Kidney (tissue), 13 donors: ENCODE measurements at regions not wholly inside any gene's neighbourhood (a gene's known extent, or its start where the extent isn't known, plus 50 kb on each side); places are given as distances from the start of the nearest gene placed in this dataset.

Experiments used
- DNase-seq, 5 donors: peaks; one replicate each; pipeline ENCODE4 v3.0.0-alpha.2; 2013 to 2020
- FAIRE-seq: peaks from 2 replicates; lab custom pipeline; 2012; peaks lifted over from hg19 to GRCh38; lab: Jason Lieb, UNC
- H3K27ac ChIP-seq, 2 donors: one replicate each; pipeline ENCODE4 v1.7.0; 2013; ENCODE audit warnings: low read depth in 2 of 2, low read length in 2 of 2, inconsistent platforms in 1 of 2
- H3K27me3 ChIP-seq: one replicate; pipeline ENCODE4 v1.7.1; 2013; ENCODE audit warnings: low read length, inconsistent platforms; ENCODE audit not compliant: control insufficient read depth, insufficient read depth
- H3K36me3 ChIP-seq, 3 donors: one replicate each; pipeline versions ENCODE4 v1.7.0 to v1.7.1; 2013; ENCODE audit warnings: low read length in 3 of 3, control low read depth in 1 of 3, inconsistent platforms in 1 of 3; ENCODE audit not compliant: insufficient read depth in 3 of 3, control insufficient read depth in 2 of 3
- H3K4me1 ChIP-seq, 3 donors: one replicate each; pipeline versions ENCODE4 v1.7.0 to v1.7.1; 2013; ENCODE audit warnings: low read length in 3 of 3, inconsistent platforms in 1 of 3, low read depth in 1 of 3; ENCODE audit not compliant: control insufficient read depth in 2 of 3, insufficient read depth in 2 of 3
- H3K4me3 ChIP-seq, 3 donors: one replicate each; pipeline versions ENCODE4 v1.7.0 to v1.8.1; 2013; ENCODE audit warnings: low read length in 3 of 3, control low read depth in 1 of 3, inconsistent platforms in 1 of 3
- H3K9ac ChIP-seq, 3 donors: one replicate each; pipeline versions ENCODE4 v1.7.0 to v1.7.1; 2013; ENCODE audit warnings: low read length in 3 of 3, control low read depth in 1 of 3, inconsistent platforms in 1 of 3
- H3K9me3 ChIP-seq, 3 donors: one replicate each; pipeline versions ENCODE4 v1.7.0 to v1.7.1; 2013; ENCODE audit warnings: low read length in 3 of 3, control low read depth in 1 of 3, inconsistent platforms in 1 of 3; ENCODE audit not compliant: control insufficient read depth in 2 of 3, insufficient read depth in 1 of 3
- intact Hi-C: fragments of 100-400 bp; cut with DNase I; formaldehyde crosslinking; loops from one replicate; pipeline ENCODE4 v1.11.1; 2022
- TF ChIP-seq, protein P1 (sequence below): IDR thresholded peaks from 3 replicates; pipeline ENCODE4 v1.5.1; 2012; ENCODE audit warnings: mild to moderate bottlenecking, moderate library complexity, borderline replicate concordance; ENCODE audit not compliant: insufficient read depth; ENCODE audit errors: extremely low read depth
- donor health status: control.
- donor health status: control.
- donor health status: control.
- donor health status: control.
- donor health status: control.
- donor health status: DM: yes; HTN: yes; CAD: no.
- donor health status: Normal renal cell carcinoma (clear cell type).

DNA sequence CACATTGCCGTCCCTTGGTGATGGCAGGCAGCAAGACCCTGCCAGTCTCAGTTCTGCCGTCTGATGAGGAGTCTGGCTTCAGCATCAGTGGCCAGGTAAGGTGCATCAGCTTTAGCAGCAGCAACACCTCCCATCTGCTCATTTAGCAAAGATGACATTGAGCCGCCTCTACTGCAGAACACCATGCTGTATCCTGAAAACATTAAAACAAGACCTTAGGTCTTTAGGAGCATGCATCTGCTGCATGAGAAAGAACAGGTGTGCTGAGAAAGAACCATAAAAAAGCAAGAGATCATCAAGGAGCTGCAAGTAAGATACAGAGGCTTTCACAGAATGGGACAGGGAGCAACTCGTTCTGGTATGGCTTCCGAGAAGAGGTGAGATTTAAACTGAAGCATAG is 87.5 kb downstream of the SCN11A start:
- Histone ChIP-seq H3K27me3 (no peaks in the 10 kb centered on the region), H3K9ac (no peak overlapping the region), H3K27ac (no peak overlapping the region), H3K4me3 (no peak overlapping the region), H3K9me3 (no peaks in the 10 kb centered on the region), H3K4me1 (no peaks in the 10 kb centered on the region), H3K36me3 (no peaks in the 10 kb centered on the region)
- TF ChIP-seq, protein P1, sequence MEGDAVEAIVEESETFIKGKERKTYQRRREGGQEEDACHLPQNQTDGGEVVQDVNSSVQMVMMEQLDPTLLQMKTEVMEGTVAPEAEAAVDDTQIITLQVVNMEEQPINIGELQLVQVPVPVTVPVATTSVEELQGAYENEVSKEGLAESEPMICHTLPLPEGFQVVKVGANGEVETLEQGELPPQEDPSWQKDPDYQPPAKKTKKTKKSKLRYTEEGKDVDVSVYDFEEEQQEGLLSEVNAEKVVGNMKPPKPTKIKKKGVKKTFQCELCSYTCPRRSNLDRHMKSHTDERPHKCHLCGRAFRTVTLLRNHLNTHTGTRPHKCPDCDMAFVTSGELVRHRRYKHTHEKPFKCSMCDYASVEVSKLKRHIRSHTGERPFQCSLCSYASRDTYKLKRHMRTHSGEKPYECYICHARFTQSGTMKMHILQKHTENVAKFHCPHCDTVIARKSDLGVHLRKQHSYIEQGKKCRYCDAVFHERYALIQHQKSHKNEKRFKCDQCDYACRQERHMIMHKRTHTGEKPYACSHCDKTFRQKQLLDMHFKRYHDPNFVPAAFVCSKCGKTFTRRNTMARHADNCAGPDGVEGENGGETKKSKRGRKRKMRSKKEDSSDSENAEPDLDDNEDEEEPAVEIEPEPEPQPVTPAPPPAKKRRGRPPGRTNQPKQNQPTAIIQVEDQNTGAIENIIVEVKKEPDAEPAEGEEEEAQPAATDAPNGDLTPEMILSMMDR: no peak
- intact Hi-C loops: no loop called here
- FAIRE-seq (no peak), DNase-seq (no peak)

DNA sequence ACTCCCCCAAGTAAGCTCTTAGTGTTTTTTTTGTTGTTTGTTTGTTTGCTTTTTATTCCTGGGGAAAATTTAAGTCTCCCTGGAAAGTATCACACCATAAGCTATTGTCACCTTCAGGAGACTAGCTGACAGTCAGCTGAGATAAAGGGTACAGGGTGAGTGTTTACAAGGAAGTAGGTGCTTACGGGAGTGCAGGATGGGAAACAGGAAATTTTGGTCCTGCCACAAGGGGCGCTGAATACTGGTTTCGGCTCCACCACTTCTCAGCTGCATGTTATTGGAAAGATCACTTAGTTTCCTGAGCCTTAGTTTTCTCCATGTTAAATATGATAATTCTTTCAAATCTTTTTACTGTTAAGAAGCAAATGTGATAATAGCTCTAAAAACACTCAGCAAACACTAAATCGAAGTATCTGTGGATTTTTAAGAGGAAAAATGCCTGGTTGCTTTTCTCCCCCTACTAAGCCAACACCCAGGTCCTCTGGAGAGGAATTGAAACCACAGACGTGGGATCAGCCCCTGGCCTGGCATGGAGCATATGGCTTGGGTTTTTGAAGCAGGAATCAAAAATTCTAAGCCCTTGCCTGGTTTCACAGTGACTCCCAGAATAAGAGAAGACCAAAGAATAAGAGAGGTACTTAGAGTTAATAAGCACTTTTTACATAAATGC is 90.7 kb downstream of the SCN11A start:
- intact Hi-C loops: no loop called here
- FAIRE-seq: no peak
- H3K27ac ChIP-seq: no peak overlapping the region
- no peak overlapping the region for H3K4me3 ChIP-seq
- DNase-seq: peak in 2 of 5 donors; percentile 33 to 34
- no peaks in the 10 kb centered on the region for H3K27me3 ChIP-seq
- no peak overlapping the region for H3K9ac ChIP-seq
- H3K4me1 ChIP-seq: no peaks in the 10 kb centered on the region
- TF ChIP-seq, protein P1: peak; percentile 43
- H3K9me3 ChIP-seq: no peaks in the 10 kb centered on the region
- H3K36me3 ChIP-seq: no peaks in the 10 kb centered on the region

DNA sequence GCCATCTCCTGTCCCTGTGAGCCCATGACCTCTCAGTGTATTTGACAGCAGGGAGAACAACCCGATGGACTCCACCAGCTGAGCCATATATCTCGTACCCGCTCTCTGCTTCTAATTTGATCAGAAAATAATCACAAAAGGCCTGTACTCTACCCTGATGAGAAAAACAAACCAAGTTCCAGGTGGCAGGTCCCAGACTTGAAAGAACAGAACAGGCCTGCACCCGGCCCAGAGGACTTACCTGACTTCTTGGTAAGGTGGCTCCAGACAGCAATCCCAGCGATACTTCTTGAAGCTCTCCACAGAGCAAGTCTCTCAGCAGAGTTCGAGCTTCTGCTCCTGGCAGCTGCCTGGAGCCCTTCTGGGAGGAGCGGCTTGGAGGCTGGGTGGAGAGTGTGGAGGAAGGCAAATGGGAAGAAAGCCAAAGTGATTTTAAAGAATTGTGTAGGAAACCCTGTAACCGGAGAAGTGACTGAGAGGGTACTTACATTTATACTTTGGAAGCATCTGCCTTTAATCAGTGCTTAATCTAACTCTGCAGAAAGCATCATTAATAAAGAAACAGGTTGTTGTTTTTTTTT is 91.6 kb downstream of the SCN11A start:
- no peak for DNase-seq
- Histone ChIP-seq H3K4me1 (no peaks in the 10 kb centered on the region), H3K9ac (no peak overlapping the region), H3K4me3 (no peak overlapping the region), H3K27ac (no peak overlapping the region), H3K9me3 (no peaks in the 10 kb centered on the region), H3K36me3 (no peaks in the 10 kb centered on the region), H3K27me3 (no peaks in the 10 kb centered on the region)
- intact Hi-C loops: no loop called here
- TF ChIP-seq, protein P1: no peak
- no peak for FAIRE-seq
